H1 (cell line): ENCODE measurements at regions not wholly inside any gene's neighbourhood (a gene's known extent, or its start where the extent isn't known, plus 50 kb on each side); places are given as distances from the start of the nearest gene placed in this dataset.

Source experiments
- CTCF ChIA-PET: fragments of 300-600 bp; sonication (Branson Sonifier 250); formaldehyde crosslinking; loops from one replicate; lab custom pipeline; 2021; ENCODE audit not compliant: partially characterized antibody; lab: Charles Lee
- POLR2A ChIA-PET: fragments of 300-600 bp; sonication (Branson Sonifier 250); formaldehyde crosslinking; loops from one replicate; lab custom pipeline; 2021; ENCODE audit warnings: inconsistent platforms; ENCODE audit not compliant: partially characterized antibody; lab: Charles Lee
- DNase-seq, 2 experiments: peaks; one replicate each; pipeline versions ENCODE4 v3.0.0 to v3.0.0-alpha.2; 2010 to 2022; ENCODE audit warnings: low spot score in 2 of 2, low read depth in 1 of 2, mixed read lengths in 1 of 2
- FAIRE-seq: peaks from 2 replicates; lab custom pipeline; 2011; peaks lifted over from hg19 to GRCh38; lab: Jason Lieb, UNC
- H2AFZ ChIP-seq: 2 replicates; pipeline ENCODE4 v1.8.1; 2012; ENCODE audit warnings: low read length, inconsistent platforms
- H2AK5ac ChIP-seq: 2 replicates; pipeline ENCODE4 v1.6.1; 2013; ENCODE audit warnings: low read depth, low read length
- H2BK120ac ChIP-seq: replicated peaks from 2 replicates; pipeline ENCODE3; 2013; ENCODE audit warnings: low read depth, low read length, inconsistent platforms
- H2BK12ac ChIP-seq: 2 replicates; pipeline ENCODE4 v1.6.1; 2013; ENCODE audit warnings: low read depth, low read length
- H2BK15ac ChIP-seq: 2 replicates; pipeline ENCODE4 v1.6.1; 2013; ENCODE audit warnings: low read length
- H2BK20ac ChIP-seq: 2 replicates; pipeline ENCODE4 v1.6.1; 2013; ENCODE audit warnings: low read length
- H2BK5ac ChIP-seq: 2 replicates; pipeline ENCODE4 v1.6.1; 2013; ENCODE audit warnings: low read depth, low read length
- H3K14ac ChIP-seq: 2 replicates; pipeline ENCODE4 v1.6.1; 2013; ENCODE audit warnings: inconsistent platforms; ENCODE audit not compliant: insufficient read length
- H3K18ac ChIP-seq: 2 replicates; pipeline ENCODE4 v1.6.1; 2013; ENCODE audit warnings: low read length; ENCODE audit errors: extremely low read depth
- H3K23ac ChIP-seq: 2 replicates; pipeline ENCODE4 v1.6.1; 2013; ENCODE audit warnings: inconsistent platforms; ENCODE audit not compliant: insufficient read length
- H3K23me2 ChIP-seq: 2 replicates; pipeline ENCODE4 v1.6.1; 2013; ENCODE audit warnings: low read depth, low read length
- H3K27ac ChIP-seq: 2 replicates; pipeline ENCODE4 v1.6.1; 2011; ENCODE audit warnings: low read depth, low read length, inconsistent platforms
- H3K27me3 ChIP-seq, 4 experiments: replicated peaks in 1 of 4; 1 replicate in 1 of 4; 2 replicates in 3 of 4; pipeline versions ENCODE4 v1.6.1 to v1.8.1; 2011 to 2013; ENCODE audit warnings: low read length in 3 of 4, mild to moderate bottlenecking in 3 of 4, inconsistent platforms in 2 of 4, mixed read lengths in 2 of 4, moderate library complexity in 1 of 4; ENCODE audit not compliant: control insufficient read depth in 3 of 4, insufficient read depth in 3 of 4; ENCODE audit errors: extremely low read depth in 1 of 4
- H3K36me3 ChIP-seq, 4 experiments: 2 replicates each; pipeline versions ENCODE4 v1.6.1 to v1.8.1; 2011 to 2013; ENCODE audit warnings: mild to moderate bottlenecking in 4 of 4, low read length in 3 of 4, moderate library complexity in 2 of 4, control low read depth in 1 of 4, inconsistent platforms in 1 of 4; ENCODE audit not compliant: insufficient read depth in 4 of 4, control insufficient read depth in 2 of 4
- H3K4ac ChIP-seq: replicated peaks from 2 replicates; pipeline ENCODE3; 2013; ENCODE audit warnings: low read length, low read depth, mixed read lengths, inconsistent platforms; ENCODE audit not compliant: insufficient read length
- H3K4me1 ChIP-seq, 4 experiments: replicated peaks in 1 of 4; 1 replicate in 1 of 4; 2 replicates in 3 of 4; pipeline versions ENCODE4 v1.6.1 to v1.8.1; 2011 to 2013; ENCODE audit warnings: low read length in 3 of 4, inconsistent platforms in 2 of 4, mixed read lengths in 1 of 4; ENCODE audit not compliant: insufficient read depth in 4 of 4, control insufficient read depth in 3 of 4
- H3K4me2 ChIP-seq, 2 experiments: 2 replicates each; pipeline versions ENCODE4 v1.6.1 to v1.8.1; 2011 to 2013; ENCODE audit warnings: low read depth in 2 of 2, low read length in 2 of 2, control low read depth in 1 of 2, inconsistent platforms in 1 of 2, mild to moderate bottlenecking in 1 of 2; ENCODE audit not compliant: insufficient read depth in 1 of 2
- H3K4me3 ChIP-seq, 4 experiments: fragments of 200-600, 300-600 bp in 1 of 4; sonication (generic), shearing (Covaris generic), sonication (Bioruptor Twin) in 1 of 4; 2 replicates each; pipeline versions ENCODE4 v1.5.1 to v1.8.1; 2011 to 2016; ENCODE audit warnings: low read length in 4 of 4, low read depth in 3 of 4, control low read depth in 2 of 4, inconsistent platforms in 2 of 4, mild to moderate bottlenecking in 2 of 4, mixed read lengths in 1 of 4, moderate library complexity in 1 of 4; ENCODE audit not compliant: insufficient read depth in 2 of 4; ENCODE audit errors: extremely low read depth in 1 of 4
- H3K56ac ChIP-seq: replicated peaks from 2 replicates; pipeline ENCODE3; 2013; ENCODE audit warnings: low read depth, mild to moderate bottlenecking, mixed read lengths, low read length, inconsistent platforms; ENCODE audit not compliant: insufficient read length
- H3K79me1 ChIP-seq: 2 replicates; pipeline ENCODE4 v1.6.1; 2013; ENCODE audit warnings: low read depth, low read length, control low read depth
- H3K79me2 ChIP-seq, 2 experiments: 2 replicates each; pipeline versions ENCODE4 v1.6.1 to v1.8.1; 2012 to 2013; ENCODE audit warnings: low read length in 2 of 2, mild to moderate bottlenecking in 2 of 2, inconsistent platforms in 1 of 2; ENCODE audit not compliant: insufficient read depth in 2 of 2, control insufficient read depth in 1 of 2
- H3K9ac ChIP-seq, 4 experiments: replicated peaks in 1 of 4; 1 replicate in 1 of 4; 2 replicates in 3 of 4; pipeline versions ENCODE4 v1.6.1 to v1.8.1; 2011 to 2013; ENCODE audit warnings: low read depth in 3 of 4, low read length in 3 of 4, control low read depth in 2 of 4, mild to moderate bottlenecking in 2 of 4, moderate library complexity in 2 of 4, inconsistent platforms in 1 of 4; ENCODE audit errors: extremely low read depth in 1 of 4
- H3K9me3 ChIP-seq, 2 experiments: 2 replicates each; pipeline versions ENCODE4 v1.6.1 to v1.8.1; 2012 to 2013; ENCODE audit warnings: mild to moderate bottlenecking in 2 of 2, moderate library complexity in 2 of 2, control low read depth in 1 of 2, inconsistent platforms in 1 of 2, low read depth in 1 of 2, low read length in 1 of 2, mixed read lengths in 1 of 2; ENCODE audit not compliant: insufficient read depth in 2 of 2
- H4K20me1 ChIP-seq, 2 experiments: replicated peaks in 1 of 2; 2 replicates each; pipeline versions ENCODE3 to v1.8.1; 2011 to 2013; ENCODE audit warnings: inconsistent platforms in 2 of 2, low read length in 2 of 2, mild to moderate bottlenecking in 1 of 2; ENCODE audit not compliant: insufficient read depth in 2 of 2, control insufficient read depth in 1 of 2
- H4K5ac ChIP-seq: 2 replicates; pipeline ENCODE4 v1.6.1; 2013; ENCODE audit warnings: low read length, low read depth, mixed read lengths, inconsistent platforms; ENCODE audit not compliant: insufficient read length
- H4K8ac ChIP-seq: 2 replicates; pipeline ENCODE4 v1.8.0; 2013; ENCODE audit warnings: mild to moderate bottlenecking, moderate library complexity, low read length, inconsistent platforms; ENCODE audit not compliant: insufficient read depth; ENCODE audit errors: extremely low read depth
- H4K91ac ChIP-seq: replicated peaks from 2 replicates; pipeline ENCODE3; 2013; ENCODE audit warnings: low read length, mixed read lengths, inconsistent platforms; ENCODE audit not compliant: insufficient read length
- ASH2L ChIP-seq: fragments of 200-600, 300-600 bp; sonication (generic); IDR thresholded peaks from one replicate; pipeline ENCODE4 v1.7.1; 2017; ENCODE audit warnings: low read length
- CHD2 ChIP-seq: IDR thresholded peaks from 2 replicates; pipeline ENCODE4 v1.6.1; 2012; ENCODE audit warnings: low read length, improper control_type of control experiment
- CTBP2 ChIP-seq: IDR thresholded peaks from 2 replicates; pipeline ENCODE4 v1.7.0; 2011; ENCODE audit warnings: borderline replicate concordance, mild to moderate bottlenecking, moderate library complexity, mixed read lengths, low read length; ENCODE audit not compliant: insufficient read depth, insufficient read length
- HDAC6 ChIP-seq: IDR thresholded peaks from one replicate; pipeline ENCODE4 v1.7.1; 2012; ENCODE audit warnings: low read depth, mild to moderate bottlenecking, inconsistent platforms, low read length, moderate library complexity
- JUND ChIP-seq: IDR thresholded peaks from 2 replicates; pipeline ENCODE4 v1.6.1; 2011; ENCODE audit warnings: mild to moderate bottlenecking, improper control_type of control experiment, low read length
- KDM4A ChIP-seq: IDR thresholded peaks from one replicate; pipeline ENCODE4 v1.7.1; 2012; ENCODE audit warnings: low read depth, mild to moderate bottlenecking, moderate library complexity, low read length, inconsistent platforms; ENCODE audit not compliant: severe bottlenecking
- MAFK ChIP-seq: IDR thresholded peaks from 2 replicates; pipeline ENCODE4 v1.6.1; 2012; ENCODE audit warnings: low read depth, mild to moderate bottlenecking, improper control_type of control experiment, low read length
- NANOG ChIP-seq: IDR thresholded peaks from 2 replicates; pipeline ENCODE4 v1.6.1; 2011; ENCODE audit warnings: low read length, low read depth, mild to moderate bottlenecking, inconsistent platforms; ENCODE audit not compliant: insufficient read depth, poor library complexity, severe bottlenecking
- RAD21 ChIP-seq, 2 experiments: IDR thresholded peaks in 1 of 2; conservative IDR thresholded peaks in 1 of 2; 2 replicates each; pipeline ENCODE4 v1.6.1; 2011; ENCODE audit warnings: low read depth in 2 of 2, low read length in 2 of 2, improper control_type of control experiment in 1 of 2, inconsistent platforms in 1 of 2, mild to moderate bottlenecking in 1 of 2, moderate library complexity in 1 of 2
- RNF2 ChIP-seq: fragments of 200-900, 300-1000 bp; sonication (generic); IDR thresholded peaks from 2 replicates; pipeline ENCODE4 v1.7.1; 2016; ENCODE audit warnings: borderline replicate concordance, low read depth, mild to moderate bottlenecking, antibody characterized with exemption, low read length; ENCODE audit not compliant: poor library complexity, severe bottlenecking; ENCODE audit errors: missing control alignments
- SIN3A ChIP-seq, 2 experiments: IDR thresholded peaks in 1 of 2; conservative IDR thresholded peaks in 1 of 2; 2 replicates each; pipeline ENCODE4 v1.6.1; 2011 to 2012; ENCODE audit warnings: low read length in 2 of 2, improper control_type of control experiment in 1 of 2, low read depth in 1 of 2, mild to moderate bottlenecking in 1 of 2
- SRF ChIP-seq: IDR thresholded peaks from 2 replicates; pipeline ENCODE4 v1.6.1; 2011; ENCODE audit warnings: mild to moderate bottlenecking, low read depth, low read length, moderate library complexity
- TAF1 ChIP-seq: IDR thresholded peaks from 2 replicates; pipeline ENCODE4 v1.6.1; 2011; ENCODE audit warnings: mild to moderate bottlenecking, low read depth, low read length
- YY1 ChIP-seq: IDR thresholded peaks from 2 replicates; pipeline ENCODE4 v1.6.1; 2011; ENCODE audit warnings: low read depth, mild to moderate bottlenecking, low read length
- WGBS, 2 experiments: shearing (Covaris generic) in 1 of 2; methylation state at CpG; one replicate each; pipeline versions ENCODE4 v1.1.6 to v1.1.7; 2013 to 2015; ENCODE audit warnings: low lambda C conversion rate in 2 of 2, mixed read lengths in 2 of 2, inconsistent platforms in 1 of 2, low coverage in 1 of 2, missing lambda C conversion rate in 1 of 2; ENCODE audit not compliant: insufficient replicate concordance in 2 of 2, insufficient coverage in 1 of 2, insufficient read length in 1 of 2; ENCODE audit errors: extremely low coverage in 1 of 2, missing lambda C conversion rate in 1 of 2; 5-methylcytosine and 5-hydroxymethylcytosine counted together

DNA sequence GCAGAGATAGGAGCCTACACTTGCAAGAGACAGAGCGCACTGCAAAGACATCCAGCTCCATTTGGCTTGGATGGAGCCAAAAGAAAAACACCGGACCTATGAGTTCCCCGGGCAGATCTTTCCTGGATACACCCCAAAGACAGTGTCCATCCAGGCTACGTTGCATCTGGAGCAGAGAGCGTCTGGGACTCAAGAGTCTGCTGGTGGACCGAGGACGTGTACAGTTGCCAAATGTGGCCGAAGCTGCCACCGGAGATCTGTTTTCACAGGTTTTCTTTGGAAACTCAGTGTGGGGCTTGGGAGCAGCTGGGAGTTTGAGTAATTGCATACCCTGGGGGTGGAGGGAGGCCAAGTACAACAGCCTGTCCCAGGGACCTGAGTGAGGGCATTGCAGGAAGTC is 192.3 kb upstream of the OSR1 start:
- Histone ChIP-seq H4K20me1 (no peaks in the 10 kb centered on the region), H3K79me2 (no peaks in the 10 kb centered on the region), H3K4me1 (no peaks in the 10 kb centered on the region), H2BK12ac (no peak overlapping the region), H2BK20ac (no peak overlapping the region), H2BK15ac (no peak overlapping the region), H4K91ac (no peak overlapping the region), H3K4ac (no peak overlapping the region), H2BK5ac (no peak overlapping the region), H3K79me1 (no peaks in the 10 kb centered on the region), H3K36me3 (no peaks in the 10 kb centered on the region), H4K5ac (no peak overlapping the region), H3K4me3 (no peak overlapping the region), H3K23me2 (no peaks in the 10 kb centered on the region), H4K8ac (no peak overlapping the region), H2AK5ac (no peak overlapping the region), H3K9ac (no peak overlapping the region), H3K14ac (no peak overlapping the region), H3K27ac (no peak overlapping the region), H3K27me3 (no peaks in the 10 kb centered on the region), H3K56ac (no peak overlapping the region), H2BK120ac (no peak overlapping the region), H3K23ac (no peak overlapping the region), H3K4me2 (no peak overlapping the region), H3K9me3 (no peaks in the 10 kb centered on the region), H2AFZ (no peak overlapping the region; the same call in 1 of the 2 replicates), H3K18ac (no peak overlapping the region)
- DNase-seq: no peak
- no peak for TF ChIP-seq RAD21 (IDR thresholded peaks at IDR 0.05 in 1 of 2, conservative IDR thresholded peaks at IDR 0.05 in 1 of 2; ENCODE audit: low read depth in 2 of 2, low read length in 2 of 2)
- TF ChIP-seq SRF: no peak
- TF ChIP-seq RNF2: no peak
- TF ChIP-seq ASH2L: no peak
- TF ChIP-seq SIN3A (conservative IDR thresholded peaks at IDR 0.05 in 1 of 2, IDR thresholded peaks at IDR 0.05 in 1 of 2; ENCODE audit: low read depth in 1 of 2, low read length in 2 of 2): no peak
- TF ChIP-seq MAFK: no peak
- no peak for TF ChIP-seq CHD2
- TF ChIP-seq CTBP2: no peak
- no peak for TF ChIP-seq KDM4A
- TF ChIP-seq TAF1: no peak
- no peak for TF ChIP-seq YY1
- TF ChIP-seq JUND: no peak
- TF ChIP-seq HDAC6: no peak
- TF ChIP-seq NANOG: no peak
- WGBS, 2 experiments: 80% methylated on average over 9 of the region's 9 CpGs; no CpG with 5 or more reads in 1 of the 2 experiments
- no peak for FAIRE-seq
- POLR2A ChIA-PET: no interaction called here
- CTCF ChIA-PET: interaction anchor here (0.6 to 1.3 kb wide), 3 partner anchors 15 to 314 kb away, joined by 3 to 4 read pairs (median 3); no protein-coding TSS in a partner anchor
